ENCODE measurements at regions not wholly inside any gene's neighbourhood (a gene's known extent, or its start where the extent isn't known, plus 50 kb on each side); places are given as distances from the start of the nearest gene placed in this dataset.
A peak's percentile ranks its signal among the peaks of the same experiment; 100 is the strongest.

GRCh38 chr11:34809191-34810106, 106.7 kb downstream of the APIP start:
- no peaks in the 10 kb centered on the region for H3K9me2 ChIP-seq (replicated peaks; ENCODE audit: low read depth, low read length)
- peak overlapping the region; percentile 69 for H3K4me2 ChIP-seq (ENCODE audit: low read depth, low read length, poor library complexity, severe bottlenecking)
- no peaks in the 10 kb centered on the region for H4K20me1 ChIP-seq (ENCODE audit: insufficient read depth, low read length, poor library complexity, severe bottlenecking)
- peak overlapping the region; percentile 75 for H3K9ac ChIP-seq (ENCODE audit: low read depth, low read length, poor library complexity, severe bottlenecking)
- H2AFZ ChIP-seq (ENCODE audit: low read length), result no peak overlapping the region
- no peak for TF ChIP-seq CTCF (conservative IDR thresholded peaks at IDR 0.05; ENCODE audit: low read length)
- H3F3A ChIP-seq (ENCODE audit: low read depth), result peaks cover 13% of the 10 kb centered on the region
- H3K4me1 ChIP-seq (ENCODE audit: insufficient read depth, low read length, poor library complexity, severe bottlenecking), result peaks cover 66% of the 10 kb centered on the region
- peak overlapping the region; percentile 53 for H3K4me3 ChIP-seq (ENCODE audit: low read length, poor library complexity, severe bottlenecking)
- H3K36me3 ChIP-seq (ENCODE audit: insufficient read depth, low read length), result peaks cover 14% of the 10 kb centered on the region; the same call in 1 of the 2 replicates
- no peaks in the 10 kb centered on the region for H3K27me3 ChIP-seq (ENCODE audit: insufficient read depth, low read length, poor library complexity, severe bottlenecking)
- H3K9me3 ChIP-seq (ENCODE audit: insufficient read depth, low read depth, low read length), result peaks cover 50% of the 10 kb centered on the region
- H3K79me2 ChIP-seq (ENCODE audit: insufficient read depth, low read length), result no peaks in the 10 kb centered on the region

GRCh38 chr11:34806875-34807274, 109.3 kb downstream of the APIP start:
- no peaks in the 10 kb centered on the region for H3K79me2 ChIP-seq (ENCODE audit: insufficient read depth, low read length)
- H3K27me3 ChIP-seq (ENCODE audit: insufficient read depth, low read length, poor library complexity, severe bottlenecking), result no peaks in the 10 kb centered on the region
- H3K9me3 ChIP-seq (ENCODE audit: insufficient read depth, low read depth, low read length), result peaks cover 28% of the 10 kb centered on the region
- H2AFZ ChIP-seq (ENCODE audit: low read length), result no peak overlapping the region
- H4K20me1 ChIP-seq (ENCODE audit: insufficient read depth, low read length, poor library complexity, severe bottlenecking), result no peaks in the 10 kb centered on the region
- no peak overlapping the region for H3K9ac ChIP-seq (ENCODE audit: low read depth, low read length, poor library complexity, severe bottlenecking)
- peaks cover 13% of the 10 kb centered on the region for H3F3A ChIP-seq (ENCODE audit: low read depth)
- no peak overlapping the region for H3K4me2 ChIP-seq (ENCODE audit: low read depth, low read length, poor library complexity, severe bottlenecking)
- H3K36me3 ChIP-seq (ENCODE audit: insufficient read depth, low read length), result peaks cover 9% of the 10 kb centered on the region; the same call in 1 of the 2 replicates
- H3K4me1 ChIP-seq (ENCODE audit: insufficient read depth, low read length, poor library complexity, severe bottlenecking), result peaks cover 66% of the 10 kb centered on the region
- no peaks in the 10 kb centered on the region for H3K9me2 ChIP-seq (replicated peaks; ENCODE audit: low read depth, low read length)
- H3K4me3 ChIP-seq (ENCODE audit: low read length, poor library complexity, severe bottlenecking), result no peak overlapping the region
- TF ChIP-seq EZH2phosphoT487 (IDR thresholded peaks at IDR 0.05; ENCODE audit: borderline replicate concordance) (no peak), CTCF (conservative IDR thresholded peaks at IDR 0.05; ENCODE audit: low read length) (no peak)

GRCh38 chr11:34805937-34806336, 110.2 kb downstream of the APIP start:
- no peak overlapping the region for H2AFZ ChIP-seq (ENCODE audit: low read length)
- H3K9me3 ChIP-seq (ENCODE audit: insufficient read depth, low read depth, low read length), result peaks cover 20% of the 10 kb centered on the region
- peaks cover 13% of the 10 kb centered on the region for H3F3A ChIP-seq (ENCODE audit: low read depth)
- H3K79me2 ChIP-seq (ENCODE audit: insufficient read depth, low read length), result no peaks in the 10 kb centered on the region
- no peaks in the 10 kb centered on the region for H3K9me2 ChIP-seq (replicated peaks; ENCODE audit: low read depth, low read length)
- peak overlapping the region; percentile 8 for H3K4me2 ChIP-seq (ENCODE audit: low read depth, low read length, poor library complexity, severe bottlenecking)
- TF ChIP-seq CTCF (conservative IDR thresholded peaks at IDR 0.05; ENCODE audit: low read length) (no peak), EZH2phosphoT487 (IDR thresholded peaks at IDR 0.05; ENCODE audit: borderline replicate concordance) (no peak)
- H3K9ac ChIP-seq (ENCODE audit: low read depth, low read length, poor library complexity, severe bottlenecking), result no peak overlapping the region
- H3K4me3 ChIP-seq (ENCODE audit: low read length, poor library complexity, severe bottlenecking), result no peak overlapping the region
- H3K27me3 ChIP-seq (ENCODE audit: insufficient read depth, low read length, poor library complexity, severe bottlenecking), result no peaks in the 10 kb centered on the region
- peaks cover 64% of the 10 kb centered on the region for H3K4me1 ChIP-seq (ENCODE audit: insufficient read depth, low read length, poor library complexity, severe bottlenecking)
- H3K36me3 ChIP-seq (ENCODE audit: insufficient read depth, low read length), result peaks cover 3% of the 10 kb centered on the region; the same call in 1 of the 2 replicates
- H4K20me1 ChIP-seq (ENCODE audit: insufficient read depth, low read length, poor library complexity, severe bottlenecking), result no peaks in the 10 kb centered on the region
